Inflammatory macrophage treated with lipopolysaccharide for 1 hour (primary cell): ENCODE measurements at regions not wholly inside any gene's neighbourhood (a gene's known extent, or its start where the extent isn't known, plus 50 kb on each side); places are given as distances from the start of the nearest gene placed in this dataset.
A peak's percentile ranks its signal among the peaks of the same experiment; 100 is the strongest.

Source experiments
- DNase-seq, 2 donors: peaks; one replicate each; pipeline ENCODE4 v3.0.0-alpha.2; 2020 to 2022

GRCh38 chr6:137692806-137693205, 174.3 kb upstream of the TNFAIP3 start:
- DNase-seq = no peak

GRCh38 chr6:137693711-137694110, 173.3 kb upstream of the TNFAIP3 start:
- DNase-seq = peak in 1 of 2 donors; percentile 23

- no peak for DNase-seq
Observed at GRCh38 chr6:137696765-137697164, 170.3 kb upstream of the TNFAIP3 start.

GRCh38 chr6:137697267-137697938, 169.7 kb upstream of the TNFAIP3 start:
- no peak for DNase-seq

- DNase-seq = peak; percentile 73 to 83
Observed at GRCh38 chr6:137698636-137699030, 168.4 kb upstream of the TNFAIP3 start.

GRCh38 chr6:137699031-137699683, 167.9 kb upstream of the TNFAIP3 start:
- peak; percentile 85 to 92 for DNase-seq

GRCh38 chr6:137700161-137700560, 166.9 kb upstream of the TNFAIP3 start:
- DNase-seq = no peak

GRCh38 chr6:137700751-137701477, 166.1 kb upstream of the TNFAIP3 start:
- peak in 1 of 2 donors; percentile 60 for DNase-seq

GRCh38 chr6:137701942-137702341, 165.1 kb upstream of the TNFAIP3 start:
- no peak for DNase-seq

- DNase-seq = no peak
Observed at GRCh38 chr6:137702791-137703424, 164.2 kb upstream of the TNFAIP3 start.

GRCh38 chr6:137704802-137705159, 162.3 kb upstream of the TNFAIP3 start:
- DNase-seq = no peak

GRCh38 chr6:137705160-137706082, 161.6 kb upstream of the TNFAIP3 start:
- peak; percentile 53 to 89 for DNase-seq

- DNase-seq = no peak
Observed at GRCh38 chr6:137706083-137706750, 160.8 kb upstream of the TNFAIP3 start.

GRCh38 chr6:137707038-137707589, 159.9 kb upstream of the TNFAIP3 start:
- DNase-seq = no peak

GRCh38 chr6:137707590-137708360, 159.3 kb upstream of the TNFAIP3 start:
- peak; percentile 90 to 97 for DNase-seq

- no peak for DNase-seq
Observed at GRCh38 chr6:137708481-137708880, 158.6 kb upstream of the TNFAIP3 start.

- DNase-seq = peak; percentile 80 to 94
Observed at GRCh38 chr6:137709424-137710236, 157.4 kb upstream of the TNFAIP3 start.

GRCh38 chr6:137711972-137712371, 155.1 kb upstream of the TNFAIP3 start:
- no peak for DNase-seq

GRCh38 chr6:137712587-137712986, 154.5 kb upstream of the TNFAIP3 start:
- DNase-seq = no peak

- DNase-seq = no peak
Observed at GRCh38 chr6:137715589-137716045, 151.4 kb upstream of the TNFAIP3 start.
